Muscle of back (tissue), 3 donors: ENCODE measurements at regions not wholly inside any gene's neighbourhood (a gene's known extent, or its start where the extent isn't known, plus 50 kb on each side); places are given as distances from the start of the nearest gene placed in this dataset.

Source experiments
- DNase-seq, 3 donors: peaks; one replicate each; pipeline versions ENCODE4 v3.0.0 to v3.0.0-alpha.2; 2013

DNA sequence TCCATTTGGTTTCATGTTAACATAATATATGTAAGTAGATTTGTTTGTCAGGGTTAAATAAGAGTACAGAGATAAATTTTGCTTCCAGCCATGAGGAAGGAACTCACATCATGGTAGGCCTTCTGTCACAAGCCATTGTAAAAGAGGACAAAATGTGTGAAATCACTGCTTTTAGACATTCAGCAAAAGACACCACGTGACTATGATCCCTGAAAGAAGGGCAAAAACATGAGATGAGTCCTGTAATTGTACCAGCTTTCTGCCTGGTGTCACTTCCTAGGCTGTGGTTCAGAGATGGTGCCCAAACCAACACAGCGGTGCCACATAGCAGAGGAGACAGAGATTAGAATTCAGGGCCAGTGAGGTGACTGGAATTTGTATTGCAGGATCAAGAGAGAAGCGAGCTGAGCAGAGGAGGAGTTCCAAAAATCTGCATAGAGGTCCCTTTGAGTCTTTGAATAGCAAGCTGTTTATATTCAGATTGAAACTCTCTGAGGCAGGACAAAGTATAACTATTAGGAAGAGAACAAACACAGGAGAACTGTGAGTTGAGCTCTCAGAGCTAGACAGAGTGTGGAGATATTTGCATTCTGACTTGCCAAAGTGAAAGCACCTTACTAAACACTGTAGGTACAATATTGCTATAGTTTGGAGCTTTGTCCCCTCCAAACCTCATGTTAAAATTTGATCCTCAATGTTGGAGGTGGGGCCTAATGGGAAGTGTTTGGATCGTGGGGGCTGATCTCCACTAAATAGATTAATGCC lies 52.6 kb upstream of the PDE7B start:
- DNase-seq: no peak
